ENCODE measurements at regions not wholly inside any gene's neighbourhood (a gene's known extent, or its start where the extent isn't known, plus 50 kb on each side); places are given as distances from the start of the nearest gene placed in this dataset.

DNA sequence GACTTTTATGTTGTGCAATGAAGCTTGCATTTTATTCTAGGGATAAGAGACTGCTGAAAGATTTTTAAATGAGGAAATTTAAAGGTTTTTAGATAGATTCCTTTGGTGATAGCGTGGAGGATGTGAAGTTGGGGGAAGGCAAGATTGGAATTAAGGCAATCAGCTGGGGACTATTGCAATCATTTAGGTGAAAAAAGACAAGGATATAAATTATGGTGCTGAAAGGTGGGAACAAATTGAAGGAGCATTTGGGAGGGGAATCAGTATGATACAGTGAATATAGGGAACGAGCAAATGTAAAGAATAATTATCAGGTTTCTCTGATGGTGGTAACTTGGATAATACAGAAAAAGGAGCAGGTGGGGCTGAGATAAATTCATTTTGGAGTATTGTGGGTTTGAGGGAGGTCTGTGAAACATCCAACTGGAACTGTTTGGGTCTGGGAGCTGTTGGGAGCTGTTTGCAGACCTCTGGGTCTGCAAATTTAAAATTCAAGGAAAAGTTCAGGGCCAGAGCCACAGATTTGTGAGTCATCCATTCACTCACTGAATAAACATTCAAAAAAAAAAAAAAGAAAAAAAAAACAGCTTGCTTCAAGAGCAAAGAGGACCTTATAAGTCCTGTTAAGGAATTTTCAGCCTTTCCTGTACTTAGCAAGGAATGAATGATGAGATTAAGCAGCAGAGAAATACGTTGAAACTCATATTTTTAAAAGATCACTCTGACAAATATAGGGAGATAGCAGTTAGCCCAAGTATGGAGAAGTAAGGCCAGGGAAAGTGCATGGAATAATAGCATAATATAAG is 257.5 kb upstream of the FN1 start:
- H3K9ac ChIP-seq (ENCODE audit: low read length): no peak overlapping the region
- no peak overlapping the region for H4K5ac ChIP-seq (ENCODE audit: low read length)
- peak overlapping the region; percentile 55 for H3K4ac ChIP-seq (ENCODE audit: low read depth, low read length)
- H3K4me2 ChIP-seq (ENCODE audit: low read length): no peak overlapping the region
- peak overlapping the region; percentile 44 for H3K27ac ChIP-seq (ENCODE audit: low read depth, low read length)
- no peaks in the 10 kb centered on the region for H3K27me3 ChIP-seq (ENCODE audit: insufficient read depth, low read length, poor library complexity)
- WGBS (ENCODE audit: extremely low coverage, insufficient coverage, low lambda C conversion rate): 100% methylated on average over 1 of the region's 3 CpGs
- no peak overlapping the region for H2BK5ac ChIP-seq (ENCODE audit: low read length)
- DNase-seq: peak; percentile 54
- no peak overlapping the region for H4K8ac ChIP-seq (ENCODE audit: low read depth, low read length)
- H3K79me1 ChIP-seq (ENCODE audit: low read length): no peaks in the 10 kb centered on the region
- H2BK120ac ChIP-seq (ENCODE audit: low read depth, low read length): peak overlapping the region; percentile 14
- no peaks in the 10 kb centered on the region for H3K4me1 ChIP-seq (ENCODE audit: control insufficient read depth, low read depth, low read length)
- no peak overlapping the region for H3K56ac ChIP-seq (ENCODE audit: low read length)
- no peaks in the 10 kb centered on the region for H3K79me2 ChIP-seq (ENCODE audit: control insufficient read depth, insufficient read depth, low read length)
- H3K23ac ChIP-seq (ENCODE audit: low read length): no peak overlapping the region
- no peak overlapping the region for H2BK15ac ChIP-seq (replicated peaks; ENCODE audit: low read depth)
- H3K36me3 ChIP-seq (ENCODE audit: control insufficient read depth, insufficient read depth, low read length): no peaks in the 10 kb centered on the region
- no peak overlapping the region for H2AK5ac ChIP-seq (ENCODE audit: low read length)
- no peak overlapping the region for H3K4me3 ChIP-seq (ENCODE audit: low read length)
- H3K18ac ChIP-seq (ENCODE audit: low read length): no peak overlapping the region

- Histone ChIP-seq H2AK5ac (ENCODE audit: low read length) (no peak overlapping the region), H4K5ac (ENCODE audit: low read length) (no peak overlapping the region), H3K4me1 (ENCODE audit: control insufficient read depth, low read depth, low read length) (no peaks in the 10 kb centered on the region), H3K4me3 (ENCODE audit: low read length) (no peak overlapping the region), H2BK15ac (replicated peaks; ENCODE audit: low read depth) (peak overlapping the region; percentile 59), H3K4ac (ENCODE audit: low read depth, low read length) (no peak overlapping the region), H4K8ac (ENCODE audit: low read depth, low read length) (no peak overlapping the region), H3K36me3 (ENCODE audit: control insufficient read depth, insufficient read depth, low read length) (no peaks in the 10 kb centered on the region), H3K27ac (ENCODE audit: low read depth, low read length) (no peak overlapping the region), H3K27me3 (ENCODE audit: insufficient read depth, low read length, poor library complexity) (no peaks in the 10 kb centered on the region), H3K4me2 (ENCODE audit: low read length) (no peak overlapping the region), H3K79me2 (ENCODE audit: control insufficient read depth, insufficient read depth, low read length) (no peaks in the 10 kb centered on the region), H2BK5ac (ENCODE audit: low read length) (no peak overlapping the region), H3K18ac (ENCODE audit: low read length) (no peak overlapping the region), H2BK120ac (ENCODE audit: low read depth, low read length) (no peak overlapping the region), H3K79me1 (ENCODE audit: low read length) (no peaks in the 10 kb centered on the region), H3K56ac (ENCODE audit: low read length) (no peak overlapping the region), H3K23ac (ENCODE audit: low read length) (no peak overlapping the region), H3K9ac (ENCODE audit: low read length) (no peak overlapping the region)
- no CpG with 5 or more reads among the region's 1 CpG for WGBS (ENCODE audit: extremely low coverage, insufficient coverage, low lambda C conversion rate)
- no peak for DNase-seq
These were observed 256.7 kb upstream of the FN1 start for GRCh38 chr2:215692387-215693079.

GRCh38 chr2:215691346-215691745 is 255.5 kb upstream of the FN1 start:
- no peak for DNase-seq
- Histone ChIP-seq H3K79me2 (ENCODE audit: control insufficient read depth, insufficient read depth, low read length) (no peaks in the 10 kb centered on the region), H2BK120ac (ENCODE audit: low read depth, low read length) (no peak overlapping the region), H3K9ac (ENCODE audit: low read length) (no peak overlapping the region), H3K4ac (ENCODE audit: low read depth, low read length) (no peak overlapping the region), H4K5ac (ENCODE audit: low read length) (no peak overlapping the region), H2BK15ac (replicated peaks; ENCODE audit: low read depth) (no peak overlapping the region), H3K4me2 (ENCODE audit: low read length) (no peak overlapping the region), H3K4me3 (ENCODE audit: low read length) (no peak overlapping the region), H3K36me3 (ENCODE audit: control insufficient read depth, insufficient read depth, low read length) (no peaks in the 10 kb centered on the region), H2AK5ac (ENCODE audit: low read length) (no peak overlapping the region), H3K27ac (ENCODE audit: low read depth, low read length) (no peak overlapping the region), H3K4me1 (ENCODE audit: control insufficient read depth, low read depth, low read length) (no peaks in the 10 kb centered on the region), H3K23ac (ENCODE audit: low read length) (no peak overlapping the region), H2BK5ac (ENCODE audit: low read length) (no peak overlapping the region), H3K27me3 (ENCODE audit: insufficient read depth, low read length, poor library complexity) (no peaks in the 10 kb centered on the region), H3K79me1 (ENCODE audit: low read length) (no peaks in the 10 kb centered on the region), H3K18ac (ENCODE audit: low read length) (no peak overlapping the region), H4K8ac (ENCODE audit: low read depth, low read length) (no peak overlapping the region), H3K56ac (ENCODE audit: low read length) (no peak overlapping the region)

DNA sequence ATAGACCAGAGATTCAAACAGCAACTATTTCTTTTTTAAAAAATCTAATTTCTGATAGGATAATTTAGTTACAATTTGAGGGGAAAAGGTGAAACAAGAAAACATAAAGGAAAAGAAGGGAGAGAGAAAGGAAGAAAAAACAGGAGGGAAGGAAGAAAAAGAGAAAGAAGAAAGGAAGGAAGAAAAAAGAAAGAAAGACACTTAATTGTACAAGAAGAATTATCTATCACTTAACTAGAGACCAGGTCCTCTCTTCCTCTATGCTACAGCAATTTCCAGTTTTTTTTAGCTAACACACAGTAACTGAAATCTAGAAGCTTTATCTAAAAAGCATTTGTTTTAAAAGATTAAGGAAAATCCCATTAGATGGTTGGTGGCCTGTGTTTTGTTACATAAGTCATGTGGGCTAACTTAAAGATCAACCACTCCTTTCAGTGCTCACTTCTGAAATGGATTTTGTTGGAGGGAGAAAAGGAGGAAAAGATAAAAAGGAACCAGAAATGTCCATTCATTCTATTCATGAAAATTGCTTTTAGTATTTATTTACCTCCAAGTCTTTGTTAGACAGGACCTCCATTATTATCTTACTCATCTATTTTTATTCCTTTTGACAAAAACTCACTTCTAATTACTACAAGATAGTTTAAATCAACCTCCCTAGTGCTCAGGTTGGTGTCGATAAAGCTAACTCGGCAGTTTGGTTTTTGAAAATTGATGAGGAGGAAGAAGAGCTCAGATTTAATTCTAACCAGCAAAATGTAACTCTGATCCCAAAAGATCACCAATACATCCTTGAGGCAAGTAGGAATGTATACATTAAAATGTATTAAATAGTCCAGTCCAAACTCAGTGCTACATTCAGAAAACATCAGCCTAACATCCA is 251.5 kb upstream of the FN1 start:
- no peak overlapping the region for H3K4ac ChIP-seq (ENCODE audit: low read depth, low read length)

DNA sequence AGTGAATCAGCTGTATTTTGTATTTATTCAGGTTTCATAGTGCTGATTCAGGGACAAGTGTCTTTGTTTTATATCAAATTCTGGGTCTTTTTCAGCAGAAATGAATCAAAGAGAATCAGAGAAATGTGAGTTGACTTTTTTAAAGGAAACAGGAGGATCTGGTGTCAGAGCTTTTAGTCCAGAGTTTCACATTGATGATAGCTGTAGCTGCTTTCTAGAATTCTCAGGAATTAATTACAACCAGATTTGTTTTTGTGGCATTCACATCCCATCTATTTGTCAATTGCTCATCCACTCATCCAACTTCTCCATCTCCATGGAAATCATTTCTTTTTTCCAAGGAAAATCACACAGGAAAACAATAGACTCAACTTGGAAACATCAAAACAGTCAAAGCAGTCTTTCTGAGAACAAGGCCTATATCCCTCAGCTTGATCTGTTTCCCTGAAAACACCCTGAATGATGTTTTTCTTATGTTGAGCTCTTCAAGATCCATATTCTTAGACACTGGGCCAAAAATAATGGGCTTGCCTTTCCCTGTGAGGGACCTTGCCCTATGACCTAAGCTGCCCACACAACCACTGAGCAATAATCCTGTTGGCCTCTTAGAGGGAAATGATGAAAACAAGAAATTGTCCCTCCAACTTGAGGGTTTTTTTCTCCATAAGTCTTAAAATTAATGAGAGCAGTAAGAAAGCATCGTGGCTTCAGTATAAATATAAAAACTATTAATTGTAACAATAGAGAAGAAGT is 249.5 kb upstream of the FN1 start:
- Histone ChIP-seq H3K79me2 (ENCODE audit: control insufficient read depth, insufficient read depth, low read length) (no peaks in the 10 kb centered on the region), H4K8ac (ENCODE audit: low read depth, low read length) (no peak overlapping the region), H2BK120ac (ENCODE audit: low read depth, low read length) (no peak overlapping the region), H3K23ac (ENCODE audit: low read length) (no peak overlapping the region), H3K36me3 (ENCODE audit: control insufficient read depth, insufficient read depth, low read length) (no peaks in the 10 kb centered on the region), H3K4me2 (ENCODE audit: low read length) (no peak overlapping the region), H3K9ac (ENCODE audit: low read length) (no peak overlapping the region), H3K27ac (ENCODE audit: low read depth, low read length) (no peak overlapping the region), H3K79me1 (ENCODE audit: low read length) (no peaks in the 10 kb centered on the region), H3K4ac (ENCODE audit: low read depth, low read length) (no peak overlapping the region), H2AK5ac (ENCODE audit: low read length) (no peak overlapping the region), H3K27me3 (ENCODE audit: insufficient read depth, low read length, poor library complexity) (no peaks in the 10 kb centered on the region), H4K5ac (ENCODE audit: low read length) (no peak overlapping the region), H3K4me1 (ENCODE audit: control insufficient read depth, low read depth, low read length) (no peaks in the 10 kb centered on the region), H3K56ac (ENCODE audit: low read length) (no peak overlapping the region), H2BK5ac (ENCODE audit: low read length) (no peak overlapping the region), H3K18ac (ENCODE audit: low read length) (peak overlapping the region; percentile 41), H3K4me3 (ENCODE audit: low read length) (no peak overlapping the region), H2BK15ac (replicated peaks; ENCODE audit: low read depth) (peak overlapping the region; percentile 67)
- DNase-seq: no peak
- WGBS (ENCODE audit: extremely low coverage, insufficient coverage, low lambda C conversion rate): no CpG with 5 or more reads among the region's 1 CpG

More for the DNA sequence above, 251.5 kb upstream of the FN1 start:
- Histone ChIP-seq H3K18ac (ENCODE audit: low read length) (no peak overlapping the region), H3K56ac (ENCODE audit: low read length) (no peak overlapping the region), H4K5ac (ENCODE audit: low read length) (no peak overlapping the region), H3K23ac (ENCODE audit: low read length) (no peak overlapping the region), H3K4me2 (ENCODE audit: low read length) (no peak overlapping the region), H3K27me3 (ENCODE audit: insufficient read depth, low read length, poor library complexity) (no peaks in the 10 kb centered on the region), H3K79me2 (ENCODE audit: control insufficient read depth, insufficient read depth, low read length) (no peaks in the 10 kb centered on the region), H4K8ac (ENCODE audit: low read depth, low read length) (no peak overlapping the region), H2AK5ac (ENCODE audit: low read length) (no peak overlapping the region), H2BK120ac (ENCODE audit: low read depth, low read length) (no peak overlapping the region), H3K27ac (ENCODE audit: low read depth, low read length) (no peak overlapping the region), H3K4me3 (ENCODE audit: low read length) (no peak overlapping the region), H2BK5ac (ENCODE audit: low read length) (no peak overlapping the region), H3K36me3 (ENCODE audit: control insufficient read depth, insufficient read depth, low read length) (no peaks in the 10 kb centered on the region), H3K4me1 (ENCODE audit: control insufficient read depth, low read depth, low read length) (no peaks in the 10 kb centered on the region), H3K79me1 (ENCODE audit: low read length) (no peaks in the 10 kb centered on the region), H3K9ac (ENCODE audit: low read length) (no peak overlapping the region), H2BK15ac (replicated peaks; ENCODE audit: low read depth) (no peak overlapping the region)
- DNase-seq: peak; percentile 37
- WGBS (ENCODE audit: extremely low coverage, insufficient coverage, low lambda C conversion rate): no CpG with 5 or more reads among the region's 2 CpGs
